ENCODE measurements at regions not wholly inside any gene's neighbourhood (a gene's known extent, or its start where the extent isn't known, plus 50 kb on each side); places are given as distances from the start of the nearest gene placed in this dataset.

- TF ChIP-seq, protein P1, sequence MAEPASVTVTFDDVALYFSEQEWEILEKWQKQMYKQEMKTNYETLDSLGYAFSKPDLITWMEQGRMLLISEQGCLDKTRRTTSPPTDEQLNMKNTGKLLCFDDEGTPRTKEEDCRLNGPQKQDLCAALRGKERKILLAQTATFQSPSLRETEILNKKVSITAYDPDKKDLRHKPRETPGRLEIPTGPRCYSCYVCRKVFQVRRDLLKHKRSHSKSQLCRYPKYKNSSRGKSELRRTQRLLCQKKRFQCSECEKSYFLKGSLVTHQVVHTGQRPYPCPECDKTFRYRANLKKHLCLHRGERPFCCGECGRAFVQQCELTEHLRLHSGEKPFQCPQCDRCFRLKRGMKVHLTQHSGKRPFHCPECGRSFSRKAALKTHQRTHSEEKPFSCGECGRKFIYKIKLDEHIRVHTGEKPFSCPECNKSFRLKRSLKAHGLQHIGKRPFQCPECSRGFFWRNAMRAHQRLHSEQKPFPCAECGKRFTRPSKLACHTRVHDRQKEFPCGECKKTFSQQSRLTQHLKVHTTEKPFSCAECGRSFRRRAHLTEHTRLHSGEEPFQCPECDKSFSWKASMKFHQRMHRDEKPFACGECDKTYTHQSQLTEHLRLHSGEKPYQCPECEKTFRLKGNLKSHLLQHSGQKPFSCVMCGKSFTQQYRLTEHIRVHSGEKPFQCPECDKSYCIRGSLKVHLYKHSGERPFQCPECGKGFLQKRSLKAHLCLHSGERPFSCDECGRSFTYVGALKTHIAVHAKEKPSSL (CRISPR knock-in tag; conservative IDR thresholded peaks at IDR 0.05) = no peak
- no peak for TF ChIP-seq ZNF671 (CRISPR knock-in tag; IDR thresholded peaks at IDR 0.05)
- TF ChIP-seq ZNF263 (CRISPR knock-in tag; IDR thresholded peaks at IDR 0.05; ENCODE audit: low read depth) = no peak
- no peak for TF ChIP-seq ZNF416 (CRISPR knock-in tag; IDR thresholded peaks at IDR 0.05)
- TF ChIP-seq JUN (CRISPR knock-in tag; IDR thresholded peaks at IDR 0.05) = no peak
- no peak for TF ChIP-seq NR3C1 (CRISPR knock-in tag; conservative IDR thresholded peaks at IDR 0.05; ENCODE audit: low read depth)
- TF ChIP-seq ATF6 (CRISPR knock-in tag; IDR thresholded peaks at IDR 0.05) = no peak
- no peak for TF ChIP-seq EMX1 (CRISPR knock-in tag; IDR thresholded peaks at IDR 0.05)
- TF ChIP-seq ERG (CRISPR knock-in tag; IDR thresholded peaks at IDR 0.05) = no peak
- TF ChIP-seq FOXP1 (CRISPR knock-in tag; IDR thresholded peaks at IDR 0.05; ENCODE audit: borderline replicate concordance) = no peak
- TF ChIP-seq GTF2I (CRISPR knock-in tag; conservative IDR thresholded peaks at IDR 0.05) = no peak
- TF ChIP-seq, protein P2, sequence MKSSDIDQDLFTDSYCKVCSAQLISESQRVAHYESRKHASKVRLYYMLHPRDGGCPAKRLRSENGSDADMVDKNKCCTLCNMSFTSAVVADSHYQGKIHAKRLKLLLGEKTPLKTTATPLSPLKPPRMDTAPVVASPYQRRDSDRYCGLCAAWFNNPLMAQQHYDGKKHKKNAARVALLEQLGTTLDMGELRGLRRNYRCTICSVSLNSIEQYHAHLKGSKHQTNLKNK (CRISPR knock-in tag; IDR thresholded peaks at IDR 0.05) = no peak
- TF ChIP-seq ZNF232 (CRISPR knock-in tag; IDR thresholded peaks at IDR 0.05) = no peak
- TF ChIP-seq, protein P3, sequence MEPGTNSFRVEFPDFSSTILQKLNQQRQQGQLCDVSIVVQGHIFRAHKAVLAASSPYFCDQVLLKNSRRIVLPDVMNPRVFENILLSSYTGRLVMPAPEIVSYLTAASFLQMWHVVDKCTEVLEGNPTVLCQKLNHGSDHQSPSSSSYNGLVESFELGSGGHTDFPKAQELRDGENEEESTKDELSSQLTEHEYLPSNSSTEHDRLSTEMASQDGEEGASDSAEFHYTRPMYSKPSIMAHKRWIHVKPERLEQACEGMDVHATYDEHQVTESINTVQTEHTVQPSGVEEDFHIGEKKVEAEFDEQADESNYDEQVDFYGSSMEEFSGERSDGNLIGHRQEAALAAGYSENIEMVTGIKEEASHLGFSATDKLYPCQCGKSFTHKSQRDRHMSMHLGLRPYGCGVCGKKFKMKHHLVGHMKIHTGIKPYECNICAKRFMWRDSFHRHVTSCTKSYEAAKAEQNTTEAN (CRISPR knock-in tag; IDR thresholded peaks at IDR 0.05) = no peak
- TF ChIP-seq, protein P4, sequence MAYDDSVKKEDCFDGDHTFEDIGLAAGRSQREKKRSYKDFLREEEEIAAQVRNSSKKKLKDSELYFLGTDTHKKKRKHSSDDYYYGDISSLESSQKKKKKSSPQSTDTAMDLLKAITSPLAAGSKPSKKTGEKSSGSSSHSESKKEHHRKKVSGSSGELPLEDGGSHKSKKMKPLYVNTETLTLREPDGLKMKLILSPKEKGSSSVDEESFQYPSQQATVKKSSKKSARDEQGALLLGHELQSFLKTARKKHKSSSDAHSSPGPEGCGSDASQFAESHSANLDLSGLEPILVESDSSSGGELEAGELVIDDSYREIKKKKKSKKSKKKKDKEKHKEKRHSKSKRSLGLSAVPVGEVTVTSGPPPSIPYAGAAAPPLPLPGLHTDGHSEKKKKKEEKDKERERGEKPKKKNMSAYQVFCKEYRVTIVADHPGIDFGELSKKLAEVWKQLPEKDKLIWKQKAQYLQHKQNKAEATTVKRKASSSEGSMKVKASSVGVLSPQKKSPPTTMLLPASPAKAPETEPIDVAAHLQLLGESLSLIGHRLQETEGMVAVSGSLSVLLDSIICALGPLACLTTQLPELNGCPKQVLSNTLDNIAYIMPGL (CRISPR knock-in tag; IDR thresholded peaks at IDR 0.05) = no peak
Observed at GRCh38 chr3:88408097-88408496, 258.3 kb downstream of the C3orf38 start (continued).

- DNase-seq (ENCODE audit: low spot score) (no peak), ATAC-seq (no peak)
- Mint-ChIP-seq H3K27me3 (ENCODE audit: low read depth) (no peaks in the 10 kb centered on the region), H3K4me1 (no peaks in the 10 kb centered on the region), H3K36me3 (no peaks in the 10 kb centered on the region), H3K27ac (no peak overlapping the region), H3K9me3 (no peaks in the 10 kb centered on the region), H3K4me3 (no peak overlapping the region)
- ChIA-PET CTCF (no interaction called here), POLR2A (no interaction called here)
- TF ChIP-seq ZNF423 (CRISPR knock-in tag; IDR thresholded peaks at IDR 0.05) (no peak), NR2C2 (CRISPR knock-in tag; IDR thresholded peaks at IDR 0.05) (no peak), HMGA2 (CRISPR knock-in tag; IDR thresholded peaks at IDR 0.05) (no peak), EMX1 (CRISPR knock-in tag; IDR thresholded peaks at IDR 0.05) (no peak), MXD4 (CRISPR knock-in tag; IDR thresholded peaks at IDR 0.05; ENCODE audit: borderline replicate concordance) (no peak), NFYB (CRISPR knock-in tag; conservative IDR thresholded peaks at IDR 0.05; ENCODE audit: low read depth) (no peak), GABPB1 (CRISPR knock-in tag; IDR thresholded peaks at IDR 0.05) (no peak), ZNF121 (CRISPR knock-in tag; IDR thresholded peaks at IDR 0.05) (no peak), NFE2L1 (CRISPR knock-in tag; IDR thresholded peaks at IDR 0.05) (no peak), JUN (CRISPR knock-in tag; IDR thresholded peaks at IDR 0.05) (no peak)
- TF ChIP-seq, protein P1 (CRISPR knock-in tag; conservative IDR thresholded peaks at IDR 0.05) = no peak
Observed at GRCh38 chr3:88408935-88409334, 259.2 kb downstream of the C3orf38 start.

Measured in WTC11 (cell line).